Osteocyte (in vitro differentiated cells): ENCODE measurements at regions not wholly inside any gene's neighbourhood (a gene's known extent, or its start where the extent isn't known, plus 50 kb on each side); places are given as distances from the start of the nearest gene placed in this dataset.

Experiments
- DNase-seq: peaks from one replicate; pipeline ENCODE4 v3.0.0; 2021; ENCODE audit warnings: mixed read lengths; ENCODE audit not compliant: unreplicated experiment; ENCODE audit errors: extremely low spot score
- H3K27ac Mint-ChIP-seq: one replicate; pipeline ENCODE4 v1.8.0; 2021; ENCODE audit warnings: mild to moderate bottlenecking, mixed read lengths; ENCODE audit not compliant: unreplicated experiment
- H3K27me3 Mint-ChIP-seq: one replicate; pipeline ENCODE4 v1.8.0; 2021; ENCODE audit warnings: mixed read lengths; ENCODE audit not compliant: unreplicated experiment
- H3K36me3 Mint-ChIP-seq: one replicate; pipeline ENCODE4 v1.8.0; 2021; ENCODE audit warnings: mixed read lengths; ENCODE audit not compliant: unreplicated experiment
- H3K4me1 Mint-ChIP-seq: one replicate; pipeline ENCODE4 v1.8.0; 2021; ENCODE audit warnings: mixed read lengths; ENCODE audit not compliant: unreplicated experiment
- H3K4me3 Mint-ChIP-seq: one replicate; pipeline ENCODE4 v1.8.0; 2021; ENCODE audit warnings: mild to moderate bottlenecking, moderate library complexity, mixed read lengths; ENCODE audit not compliant: unreplicated experiment
- H3K9me3 Mint-ChIP-seq: one replicate; pipeline ENCODE4 v1.8.0; 2021; ENCODE audit warnings: mixed read lengths; ENCODE audit not compliant: unreplicated experiment
- TF ChIP-seq, protein P1 (sequence below): fragments of 200-600 bp; sonication (generic); IDR thresholded peaks from 2 replicates; pipeline ENCODE4 v1.5.0; 2021; ENCODE audit warnings: antibody characterized with exemption, mild to moderate bottlenecking, moderate library complexity

DNA sequence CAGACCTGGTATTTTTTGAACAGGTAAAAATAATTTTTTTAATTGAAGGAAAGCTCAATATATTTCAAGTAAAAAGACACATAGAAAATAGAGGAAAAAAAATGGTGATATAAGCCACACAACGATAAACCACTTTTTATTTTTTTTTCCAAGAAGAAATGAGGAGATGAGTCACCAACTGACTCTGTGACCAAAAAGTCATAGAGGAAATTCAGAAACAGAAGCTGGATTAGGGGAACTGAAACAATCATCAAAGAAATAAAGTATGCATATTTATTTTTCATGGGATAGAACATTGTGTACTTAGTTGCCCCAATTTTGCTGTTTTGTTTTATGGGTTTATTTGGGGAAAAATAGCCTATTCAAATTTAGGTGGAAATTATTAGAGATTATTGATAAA, 176.8 kb upstream of the AGR3 start:
- no peak for DNase-seq
- TF ChIP-seq, protein P1, sequence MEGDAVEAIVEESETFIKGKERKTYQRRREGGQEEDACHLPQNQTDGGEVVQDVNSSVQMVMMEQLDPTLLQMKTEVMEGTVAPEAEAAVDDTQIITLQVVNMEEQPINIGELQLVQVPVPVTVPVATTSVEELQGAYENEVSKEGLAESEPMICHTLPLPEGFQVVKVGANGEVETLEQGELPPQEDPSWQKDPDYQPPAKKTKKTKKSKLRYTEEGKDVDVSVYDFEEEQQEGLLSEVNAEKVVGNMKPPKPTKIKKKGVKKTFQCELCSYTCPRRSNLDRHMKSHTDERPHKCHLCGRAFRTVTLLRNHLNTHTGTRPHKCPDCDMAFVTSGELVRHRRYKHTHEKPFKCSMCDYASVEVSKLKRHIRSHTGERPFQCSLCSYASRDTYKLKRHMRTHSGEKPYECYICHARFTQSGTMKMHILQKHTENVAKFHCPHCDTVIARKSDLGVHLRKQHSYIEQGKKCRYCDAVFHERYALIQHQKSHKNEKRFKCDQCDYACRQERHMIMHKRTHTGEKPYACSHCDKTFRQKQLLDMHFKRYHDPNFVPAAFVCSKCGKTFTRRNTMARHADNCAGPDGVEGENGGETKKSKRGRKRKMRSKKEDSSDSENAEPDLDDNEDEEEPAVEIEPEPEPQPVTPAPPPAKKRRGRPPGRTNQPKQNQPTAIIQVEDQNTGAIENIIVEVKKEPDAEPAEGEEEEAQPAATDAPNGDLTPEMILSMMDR, result no peak
- H3K4me1 Mint-ChIP-seq, result peaks cover 60% of the 10 kb centered on the region
- peaks cover 6% of the 10 kb centered on the region for H3K36me3 Mint-ChIP-seq
- H3K9me3 Mint-ChIP-seq, result no peaks in the 10 kb centered on the region
- H3K27me3 Mint-ChIP-seq, result no peaks in the 10 kb centered on the region
- H3K27ac Mint-ChIP-seq, result peak overlapping the region; percentile 60
- no peak overlapping the region for H3K4me3 Mint-ChIP-seq

DNA sequence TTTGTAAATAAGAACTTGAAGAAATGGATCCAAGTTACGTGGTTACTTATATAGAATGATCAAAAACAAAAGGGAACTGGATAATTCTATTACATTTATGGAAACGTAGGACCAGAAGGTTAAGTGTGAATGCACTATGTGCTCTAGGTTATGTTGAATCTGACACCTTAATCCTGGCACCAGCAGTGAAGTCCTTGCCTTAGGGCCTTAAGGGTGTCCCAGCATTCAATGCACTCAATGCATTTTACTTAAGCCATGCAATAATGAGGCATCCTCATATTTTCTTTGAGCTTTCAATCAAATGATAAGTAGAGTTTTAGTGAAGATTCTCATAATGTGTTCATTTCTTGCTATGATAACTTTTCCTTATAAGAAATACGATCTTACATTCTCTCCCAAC, 178.3 kb upstream of the AGR3 start:
- no peak for DNase-seq
- Mint-ChIP-seq H3K4me1 (peaks cover 51% of the 10 kb centered on the region), H3K27ac (no peak overlapping the region), H3K27me3 (no peaks in the 10 kb centered on the region), H3K4me3 (no peak overlapping the region), H3K9me3 (no peaks in the 10 kb centered on the region), H3K36me3 (no peaks in the 10 kb centered on the region)
- TF ChIP-seq, protein P1, result no peak

DNA sequence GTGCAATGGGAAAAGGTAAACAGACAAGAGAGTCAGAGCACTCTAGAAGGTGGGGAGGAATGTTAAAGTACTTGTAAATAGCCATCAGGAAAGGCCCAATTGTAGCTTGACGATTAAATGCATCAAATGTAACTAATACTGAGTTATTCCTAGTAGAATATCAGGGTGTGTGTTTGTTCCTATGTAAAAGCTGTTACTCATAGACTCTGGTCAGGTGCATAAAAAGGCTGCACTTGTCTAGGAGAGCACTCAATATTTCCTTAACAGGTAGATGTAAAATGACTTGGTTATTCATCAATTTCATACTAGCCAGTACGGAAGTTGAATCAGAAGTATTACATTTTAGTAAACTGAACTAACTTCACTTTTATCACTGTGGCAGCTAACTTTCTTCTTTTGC, 179.7 kb upstream of the AGR3 start:
- Mint-ChIP-seq H3K27me3 (no peaks in the 10 kb centered on the region), H3K4me1 (peaks cover 39% of the 10 kb centered on the region), H3K9me3 (no peaks in the 10 kb centered on the region), H3K36me3 (no peaks in the 10 kb centered on the region), H3K4me3 (no peak overlapping the region), H3K27ac (no peak overlapping the region)
- DNase-seq, result no peak
- TF ChIP-seq, protein P1, result no peak

DNA sequence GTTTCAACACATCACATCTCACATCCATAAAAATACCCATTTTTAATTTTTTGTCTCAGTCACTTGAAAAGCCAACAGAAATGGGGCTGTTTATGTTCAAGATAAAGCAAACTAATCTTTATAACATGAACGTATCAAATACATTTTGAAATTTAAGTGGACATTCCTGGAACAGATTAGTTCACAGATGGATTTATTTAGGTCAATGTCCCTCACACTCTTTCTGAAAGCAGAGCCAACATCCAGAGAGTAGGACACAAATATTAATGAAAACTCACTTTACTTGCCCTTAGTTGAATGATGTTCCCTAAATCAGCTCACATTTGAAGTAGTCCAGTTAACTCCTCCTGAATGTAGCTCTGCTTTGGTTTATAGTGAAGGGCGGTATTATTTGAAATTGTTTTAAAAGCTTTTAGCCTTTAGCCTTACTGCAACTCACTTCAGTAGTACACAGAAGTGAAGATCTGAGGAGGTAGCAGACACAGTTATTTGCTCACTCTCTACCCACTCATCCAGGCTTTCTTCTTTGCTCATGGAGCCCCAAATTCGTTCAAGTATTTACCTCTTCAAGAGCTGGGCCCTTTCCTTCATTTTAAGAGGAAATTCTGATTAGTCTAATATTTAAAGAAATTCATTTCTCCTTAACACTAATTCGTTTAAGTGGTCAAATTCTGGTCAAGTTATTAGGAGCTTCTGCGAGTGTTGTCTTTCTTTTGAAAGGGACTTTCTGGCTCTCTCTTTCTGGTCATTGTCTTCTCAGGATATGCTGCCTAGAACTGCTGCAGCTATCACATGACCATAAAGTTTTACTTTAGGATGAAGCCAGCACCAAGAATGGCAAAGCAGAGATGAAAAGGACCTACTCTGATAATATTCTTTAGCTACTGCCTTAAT, 180.6 kb upstream of the AGR3 start:
- Mint-ChIP-seq H3K36me3 (no peaks in the 10 kb centered on the region), H3K27me3 (no peaks in the 10 kb centered on the region), H3K9me3 (no peaks in the 10 kb centered on the region), H3K27ac (no peak overlapping the region), H3K4me1 (peaks cover 30% of the 10 kb centered on the region), H3K4me3 (no peak overlapping the region)
- TF ChIP-seq, protein P1, result no peak
- DNase-seq, result no peak

DNA sequence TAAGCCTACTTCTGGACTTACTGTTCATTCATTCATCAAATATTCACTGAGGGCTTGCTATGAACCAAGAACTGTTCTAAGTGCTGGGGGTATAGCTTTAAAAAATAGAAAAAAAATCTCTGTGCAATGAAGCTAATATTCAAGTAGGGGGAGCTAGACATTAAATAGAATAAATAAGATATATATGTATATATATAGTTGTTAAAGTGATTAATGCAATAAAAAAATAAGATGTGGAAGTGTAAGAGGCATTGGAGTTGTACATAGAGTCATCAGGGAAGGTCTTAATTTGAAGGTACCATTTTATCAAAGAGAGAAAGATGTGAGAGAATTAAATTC, 181.2 kb upstream of the AGR3 start:
- no peak overlapping the region for H3K4me3 Mint-ChIP-seq
- no peaks in the 10 kb centered on the region for H3K9me3 Mint-ChIP-seq
- no peak overlapping the region for H3K27ac Mint-ChIP-seq
- no peak for DNase-seq
- peaks cover 25% of the 10 kb centered on the region for H3K4me1 Mint-ChIP-seq
- no peaks in the 10 kb centered on the region for H3K36me3 Mint-ChIP-seq
- H3K27me3 Mint-ChIP-seq, result no peaks in the 10 kb centered on the region
- TF ChIP-seq, protein P1, result peak; percentile 40
